ENCODE measurements at regions not wholly inside any gene's neighbourhood (a gene's known extent, or its start where the extent isn't known, plus 50 kb on each side); places are given as distances from the start of the nearest gene placed in this dataset.

DNA sequence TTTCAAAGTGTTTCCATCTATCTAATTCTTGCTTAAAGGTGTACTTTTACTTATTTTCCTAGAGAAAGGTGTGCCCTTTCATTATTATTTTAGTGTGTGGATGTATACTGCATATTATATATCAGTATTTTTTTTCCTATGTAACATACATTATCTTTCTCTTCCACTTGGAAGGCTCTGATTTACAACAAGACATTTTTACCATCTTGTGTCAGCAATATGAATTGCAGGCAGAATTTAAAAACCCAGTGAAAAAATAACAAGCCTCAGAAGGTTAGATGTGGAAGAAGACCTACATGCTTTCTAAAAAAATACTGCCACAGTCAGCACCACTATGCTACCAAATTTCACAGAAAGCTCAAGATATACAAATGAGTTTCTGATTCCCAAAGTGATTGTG lies 327.7 kb upstream of the STEAP1 start:
- Histone ChIP-seq H4K20me1 (ENCODE audit: insufficient read depth, low read length) (no peaks in the 10 kb centered on the region), H3K9me3 (ENCODE audit: low read depth, low read length) (no peaks in the 10 kb centered on the region), H3K79me2 (ENCODE audit: insufficient read depth, low read length) (no peaks in the 10 kb centered on the region), H3K4me1 (ENCODE audit: insufficient read depth, low read length) (no peaks in the 10 kb centered on the region), H3K27me3 (ENCODE audit: insufficient read depth, low read length) (no peaks in the 10 kb centered on the region), H3K27ac (ENCODE audit: low read depth, low read length) (no peak overlapping the region), H3K4me3 (ENCODE audit: insufficient read depth, low read length) (no peak overlapping the region), H3K36me3 (ENCODE audit: insufficient read depth, low read length) (no peaks in the 10 kb centered on the region), H2AFZ (ENCODE audit: low read length) (no peak overlapping the region), H3K4me2 (ENCODE audit: insufficient read depth, low read length) (no peak overlapping the region)
- DNase-seq (ENCODE audit: insufficient read length, low spot score, missing footprints): no peak
- no peak for TF ChIP-seq CTCF (IDR thresholded peaks at IDR 0.05; ENCODE audit: extremely low read depth, low read depth, low read length)

- H3K27ac ChIP-seq (ENCODE audit: low read depth, low read length): no peak overlapping the region
These were observed 316.8 kb upstream of the STEAP1 start for GRCh38 chr7:89837515-89837914.

DNA sequence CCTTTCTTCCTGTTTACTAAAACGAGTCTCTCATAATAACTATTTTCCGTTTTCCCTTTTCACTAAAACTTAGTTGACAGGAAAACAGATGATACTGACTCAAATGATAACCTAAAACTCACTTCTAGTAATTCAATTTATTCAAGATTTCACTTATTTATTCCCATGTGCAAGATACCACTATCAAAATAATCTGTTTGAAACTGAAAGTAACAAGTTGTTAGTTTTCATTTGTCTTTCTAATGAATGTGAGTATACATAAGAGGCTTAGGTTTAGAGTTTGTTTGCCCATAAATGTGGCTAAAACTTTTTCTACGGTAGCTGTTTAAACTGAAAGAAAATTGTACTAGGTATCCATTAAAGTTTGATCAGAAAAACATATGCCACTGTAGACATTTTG lies 314.9 kb upstream of the STEAP1 start:
- no peak overlapping the region for H2AFZ ChIP-seq (ENCODE audit: low read length)
- no peaks in the 10 kb centered on the region for H4K20me1 ChIP-seq (ENCODE audit: insufficient read depth, low read length)
- H3K4me2 ChIP-seq (ENCODE audit: insufficient read depth, low read length): no peak overlapping the region
- H3K79me2 ChIP-seq (ENCODE audit: insufficient read depth, low read length): no peaks in the 10 kb centered on the region
- no peaks in the 10 kb centered on the region for H3K4me1 ChIP-seq (ENCODE audit: insufficient read depth, low read length)
- TF ChIP-seq CTCF (IDR thresholded peaks at IDR 0.05; ENCODE audit: extremely low read depth, low read depth, low read length): no peak
- no peaks in the 10 kb centered on the region for H3K36me3 ChIP-seq (ENCODE audit: insufficient read depth, low read length)
- no peaks in the 10 kb centered on the region for H3K9me3 ChIP-seq (ENCODE audit: low read depth, low read length)
- DNase-seq (ENCODE audit: insufficient read length, low spot score, missing footprints): no peak
- no peak overlapping the region for H3K27ac ChIP-seq (ENCODE audit: low read depth, low read length)
- no peak overlapping the region for H3K4me3 ChIP-seq (ENCODE audit: insufficient read depth, low read length)
- H3K27me3 ChIP-seq (ENCODE audit: insufficient read depth, low read length): no peaks in the 10 kb centered on the region

More at GRCh38 chr7:89837515-89837914, 316.8 kb upstream of the STEAP1 start:
- no peaks in the 10 kb centered on the region for H3K9me3 ChIP-seq (ENCODE audit: low read depth, low read length)
- no peaks in the 10 kb centered on the region for H3K36me3 ChIP-seq (ENCODE audit: insufficient read depth, low read length)
- TF ChIP-seq CTCF (IDR thresholded peaks at IDR 0.05; ENCODE audit: extremely low read depth, low read depth, low read length): no peak
- no peaks in the 10 kb centered on the region for H3K27me3 ChIP-seq (ENCODE audit: insufficient read depth, low read length)
- no peaks in the 10 kb centered on the region for H4K20me1 ChIP-seq (ENCODE audit: insufficient read depth, low read length)
- no peak for DNase-seq (ENCODE audit: insufficient read length, low spot score, missing footprints)
- H3K4me3 ChIP-seq (ENCODE audit: insufficient read depth, low read length): no peak overlapping the region
- no peaks in the 10 kb centered on the region for H3K4me1 ChIP-seq (ENCODE audit: insufficient read depth, low read length)
- H3K4me2 ChIP-seq (ENCODE audit: insufficient read depth, low read length): no peak overlapping the region
- no peaks in the 10 kb centered on the region for H3K79me2 ChIP-seq (ENCODE audit: insufficient read depth, low read length)
- no peak overlapping the region for H2AFZ ChIP-seq (ENCODE audit: low read length)

DNA sequence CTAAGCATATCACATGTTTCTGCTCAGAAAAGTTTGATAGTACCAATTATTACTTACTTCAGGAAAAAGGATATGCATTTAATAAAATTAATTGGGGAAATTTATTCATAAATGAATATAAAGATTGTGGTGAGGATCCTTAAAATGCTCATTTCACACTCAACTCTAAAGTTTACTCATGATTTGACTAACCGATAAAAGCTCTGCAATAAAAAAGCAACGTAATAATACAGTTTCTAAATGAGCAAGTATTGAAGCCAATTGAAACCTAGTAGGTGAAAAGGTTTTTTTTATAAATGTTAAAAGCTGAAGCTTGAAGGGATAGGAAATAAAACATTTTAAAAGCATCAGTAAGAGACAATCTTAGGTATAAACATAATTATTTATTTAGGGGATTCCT lies 308.3 kb upstream of the STEAP1 start:
- DNase-seq (ENCODE audit: insufficient read length, low spot score, missing footprints): no peak
- Histone ChIP-seq H3K27ac (ENCODE audit: low read depth, low read length) (no peak overlapping the region), H3K4me1 (ENCODE audit: insufficient read depth, low read length) (no peaks in the 10 kb centered on the region), H3K4me3 (ENCODE audit: insufficient read depth, low read length) (no peak overlapping the region), H3K9me3 (ENCODE audit: low read depth, low read length) (no peaks in the 10 kb centered on the region), H3K27me3 (ENCODE audit: insufficient read depth, low read length) (no peaks in the 10 kb centered on the region), H2AFZ (ENCODE audit: low read length) (no peak overlapping the region), H3K4me2 (ENCODE audit: insufficient read depth, low read length) (no peak overlapping the region), H3K79me2 (ENCODE audit: insufficient read depth, low read length) (no peaks in the 10 kb centered on the region), H4K20me1 (ENCODE audit: insufficient read depth, low read length) (no peaks in the 10 kb centered on the region), H3K36me3 (ENCODE audit: insufficient read depth, low read length) (no peaks in the 10 kb centered on the region)
- no peak for TF ChIP-seq CTCF (IDR thresholded peaks at IDR 0.05; ENCODE audit: extremely low read depth, low read depth, low read length)

All from osteoblast (primary cell).